Type B pancreatic cell (in vitro differentiated cells): ENCODE measurements at regions not wholly inside any gene's neighbourhood (a gene's known extent, or its start where the extent isn't known, plus 50 kb on each side); places are given as distances from the start of the nearest gene placed in this dataset.

Source experiments
- DNase-seq: peaks from one replicate; pipeline ENCODE4 v3.0.0; 2021; ENCODE audit warnings: mixed read lengths; ENCODE audit not compliant: unreplicated experiment; ENCODE audit errors: extremely low spot score
- H3K27ac Mint-ChIP-seq: 2 replicates; pipeline ENCODE4 v1.8.0; 2021; ENCODE audit warnings: mild to moderate bottlenecking, mixed read lengths
- H3K27me3 Mint-ChIP-seq: 2 replicates; pipeline ENCODE4 v1.8.0; 2021; ENCODE audit warnings: mixed read lengths
- H3K36me3 Mint-ChIP-seq: 2 replicates; pipeline ENCODE4 v1.8.0; 2021; ENCODE audit warnings: mixed read lengths
- H3K4me1 Mint-ChIP-seq: one replicate; pipeline ENCODE4 v1.8.0; 2021; ENCODE audit warnings: mixed read lengths; ENCODE audit not compliant: unreplicated experiment
- H3K4me3 Mint-ChIP-seq: 2 replicates; pipeline ENCODE4 v1.8.0; 2021; ENCODE audit warnings: mild to moderate bottlenecking, mixed read lengths
- H3K9me3 Mint-ChIP-seq: 2 replicates; pipeline ENCODE4 v1.8.0; 2021; ENCODE audit warnings: mixed read lengths
- CTCF ChIP-seq: fragments of 200-600 bp; sonication (generic); conservative IDR thresholded peaks from 2 replicates; pipeline ENCODE4 v1.5.0; 2021; ENCODE audit warnings: antibody characterized with exemption, mild to moderate bottlenecking

- no peak for TF ChIP-seq CTCF
These were observed 88.4 kb upstream of the STEAP1B start for GRCh38 chr7:22588351-22588750.

DNA sequence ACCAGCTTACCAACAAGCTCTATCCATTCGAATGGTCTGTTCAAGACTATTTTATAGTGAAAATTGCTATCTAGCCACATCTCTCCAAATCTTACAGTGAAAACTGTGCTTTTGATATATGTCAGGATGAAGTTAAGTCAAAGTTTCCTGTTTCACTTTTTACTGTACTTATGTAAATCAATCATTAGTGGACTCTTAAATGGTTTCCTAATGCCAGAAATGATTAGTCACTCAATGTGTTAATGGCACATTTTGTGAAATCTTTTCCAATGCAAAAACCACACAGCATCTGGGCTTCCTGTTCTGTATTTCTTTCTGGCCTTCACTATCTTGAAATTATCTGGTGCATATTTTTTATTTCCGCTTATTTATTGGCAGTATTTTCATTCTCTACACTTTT lies 87.3 kb upstream of the STEAP1B start:
- Mint-ChIP-seq H3K9me3 (peaks cover 5% of the 10 kb centered on the region), H3K27me3 (peaks cover 6% of the 10 kb centered on the region), H3K4me3 (no peak overlapping the region), H3K4me1 (peaks cover 12% of the 10 kb centered on the region), H3K36me3 (no peaks in the 10 kb centered on the region), H3K27ac (peak overlapping the region; percentile 14)
- TF ChIP-seq CTCF, result no peak
- no peak for DNase-seq

More at GRCh38 chr7:22588351-22588750, 88.4 kb upstream of the STEAP1B start:
- no peak overlapping the region for H3K4me3 Mint-ChIP-seq
- H3K27ac Mint-ChIP-seq, result no peak overlapping the region
- H3K9me3 Mint-ChIP-seq, result peaks cover 5% of the 10 kb centered on the region
- no peak for DNase-seq
- no peaks in the 10 kb centered on the region for H3K36me3 Mint-ChIP-seq
- peaks cover 7% of the 10 kb centered on the region for H3K4me1 Mint-ChIP-seq
- H3K27me3 Mint-ChIP-seq, result peaks cover 6% of the 10 kb centered on the region

- H3K4me1 Mint-ChIP-seq, result peaks cover 12% of the 10 kb centered on the region
- peaks cover 5% of the 10 kb centered on the region for H3K9me3 Mint-ChIP-seq
- peak overlapping the region; percentile 54 for H3K27ac Mint-ChIP-seq
- H3K27me3 Mint-ChIP-seq, result peaks cover 6% of the 10 kb centered on the region
- DNase-seq, result no peak
- H3K36me3 Mint-ChIP-seq, result no peaks in the 10 kb centered on the region
- no peak overlapping the region for H3K4me3 Mint-ChIP-seq
- peak; percentile 55 for TF ChIP-seq CTCF
These were observed 86.8 kb upstream of the STEAP1B start for GRCh38 chr7:22586786-22587140.

DNA sequence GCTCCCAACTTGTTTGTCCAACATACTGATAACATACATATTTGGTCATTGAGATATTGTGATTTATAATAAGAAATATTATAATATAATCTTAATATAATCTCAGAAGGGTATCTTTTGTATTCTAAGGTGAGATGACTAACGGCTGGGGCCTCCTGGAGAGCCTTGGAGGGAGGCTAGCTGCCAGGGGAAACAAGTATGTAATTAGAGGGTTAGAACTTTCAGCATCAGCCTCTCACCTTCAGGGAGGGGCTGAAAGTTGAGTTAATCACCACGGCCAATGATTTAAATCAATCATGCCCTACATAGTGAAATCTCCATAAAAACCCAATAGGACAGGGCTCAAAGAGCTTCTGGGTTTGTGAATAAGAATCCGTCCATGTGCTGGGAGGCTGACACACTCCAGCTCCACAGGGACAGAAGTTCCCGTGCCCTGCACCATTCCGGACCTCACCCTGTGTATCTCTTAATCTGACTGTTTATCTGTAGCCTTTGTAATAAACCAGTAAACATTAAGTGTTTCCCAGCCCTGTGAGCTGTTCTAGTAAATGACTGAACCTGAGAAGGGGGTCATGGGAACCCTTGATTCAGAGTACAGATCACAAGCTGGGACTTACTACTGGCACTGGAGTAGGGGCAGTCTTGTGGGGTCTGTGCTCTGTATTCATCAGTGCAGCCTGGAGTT lies 86.3 kb upstream of the STEAP1B start:
- Mint-ChIP-seq H3K27ac (peak overlapping the region; percentile 54), H3K36me3 (no peaks in the 10 kb centered on the region), H3K4me3 (no peak overlapping the region), H3K4me1 (peaks cover 12% of the 10 kb centered on the region), H3K9me3 (peaks cover 2% of the 10 kb centered on the region), H3K27me3 (peaks cover 3% of the 10 kb centered on the region)
- TF ChIP-seq CTCF, result no peak
- DNase-seq, result no peak

GRCh38 chr7:22584179-22584578 lies 84.2 kb upstream of the STEAP1B start:
- no peak for TF ChIP-seq CTCF
- Mint-ChIP-seq H3K4me1 (peaks cover 12% of the 10 kb centered on the region), H3K27me3 (no peaks in the 10 kb centered on the region), H3K36me3 (no peaks in the 10 kb centered on the region), H3K27ac (no peak overlapping the region), H3K9me3 (no peaks in the 10 kb centered on the region), H3K4me3 (no peak overlapping the region)
- no peak for DNase-seq
